ENCODE measurements at regions not wholly inside any gene's neighbourhood (a gene's known extent, or its start where the extent isn't known, plus 50 kb on each side); places are given as distances from the start of the nearest gene placed in this dataset.

DNA sequence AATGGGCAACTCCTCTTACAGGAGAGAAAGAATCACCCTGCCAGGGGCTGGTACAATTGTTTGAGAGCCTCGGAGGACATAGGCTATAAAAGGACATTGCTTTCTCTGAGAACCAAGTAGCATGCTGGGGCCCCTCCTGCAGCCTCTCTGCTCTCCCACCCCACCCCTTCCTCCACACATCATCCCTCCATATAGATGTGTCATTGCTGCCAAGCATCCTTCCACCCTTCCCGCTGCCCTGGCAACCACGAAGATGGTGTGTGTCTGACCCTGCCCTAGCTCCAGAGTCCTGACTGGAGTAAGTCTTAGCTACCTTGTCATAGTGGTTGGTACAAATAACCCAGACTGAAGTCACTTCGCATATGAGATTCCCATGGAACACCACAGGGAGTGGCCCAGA is 129.7 kb downstream of the SNX5 start:
- TF ChIP-seq, protein P1, sequence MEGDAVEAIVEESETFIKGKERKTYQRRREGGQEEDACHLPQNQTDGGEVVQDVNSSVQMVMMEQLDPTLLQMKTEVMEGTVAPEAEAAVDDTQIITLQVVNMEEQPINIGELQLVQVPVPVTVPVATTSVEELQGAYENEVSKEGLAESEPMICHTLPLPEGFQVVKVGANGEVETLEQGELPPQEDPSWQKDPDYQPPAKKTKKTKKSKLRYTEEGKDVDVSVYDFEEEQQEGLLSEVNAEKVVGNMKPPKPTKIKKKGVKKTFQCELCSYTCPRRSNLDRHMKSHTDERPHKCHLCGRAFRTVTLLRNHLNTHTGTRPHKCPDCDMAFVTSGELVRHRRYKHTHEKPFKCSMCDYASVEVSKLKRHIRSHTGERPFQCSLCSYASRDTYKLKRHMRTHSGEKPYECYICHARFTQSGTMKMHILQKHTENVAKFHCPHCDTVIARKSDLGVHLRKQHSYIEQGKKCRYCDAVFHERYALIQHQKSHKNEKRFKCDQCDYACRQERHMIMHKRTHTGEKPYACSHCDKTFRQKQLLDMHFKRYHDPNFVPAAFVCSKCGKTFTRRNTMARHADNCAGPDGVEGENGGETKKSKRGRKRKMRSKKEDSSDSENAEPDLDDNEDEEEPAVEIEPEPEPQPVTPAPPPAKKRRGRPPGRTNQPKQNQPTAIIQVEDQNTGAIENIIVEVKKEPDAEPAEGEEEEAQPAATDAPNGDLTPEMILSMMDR (conservative IDR thresholded peaks at IDR 0.05): no peak
- Mint-ChIP-seq H3K4me1 (peaks cover 13% of the 10 kb centered on the region), H3K9me3 (no peaks in the 10 kb centered on the region), H3K27me3 (ENCODE audit: low read depth) (no peaks in the 10 kb centered on the region), H3K4me3 (no peak overlapping the region), H3K27ac (ENCODE audit: unreplicated experiment) (no peak overlapping the region), H3K36me3 (ENCODE audit: low read depth) (no peaks in the 10 kb centered on the region)
- DNase-seq (ENCODE audit: low read depth, low spot score): no peak

DNA sequence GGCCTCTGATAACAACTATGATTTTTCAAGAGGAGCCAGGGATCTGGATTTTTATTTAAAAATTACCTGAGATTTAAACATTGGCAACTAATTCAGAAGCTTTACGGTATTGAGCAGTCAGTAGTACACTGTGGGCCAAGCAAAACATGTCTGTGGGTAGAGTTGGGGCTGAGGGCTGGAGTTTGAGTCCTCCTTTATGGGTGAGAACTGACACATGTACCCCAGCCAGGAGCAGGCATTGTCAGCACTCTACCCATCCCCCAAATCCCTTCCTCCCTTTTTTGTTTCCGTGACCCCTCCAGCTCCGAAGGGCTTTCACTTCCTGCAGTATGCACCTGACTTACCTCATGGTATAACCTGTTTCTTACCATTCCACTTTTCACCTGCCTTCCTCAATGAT is 131.4 kb downstream of the SNX5 start:
- DNase-seq (ENCODE audit: low read depth, low spot score): no peak
- Mint-ChIP-seq H3K36me3 (ENCODE audit: low read depth) (no peaks in the 10 kb centered on the region), H3K9me3 (no peaks in the 10 kb centered on the region), H3K27ac (ENCODE audit: unreplicated experiment) (no peak overlapping the region), H3K4me1 (peaks cover 21% of the 10 kb centered on the region), H3K27me3 (ENCODE audit: low read depth) (no peaks in the 10 kb centered on the region), H3K4me3 (no peak overlapping the region)
- TF ChIP-seq, protein P1 (conservative IDR thresholded peaks at IDR 0.05): no peak

DNA sequence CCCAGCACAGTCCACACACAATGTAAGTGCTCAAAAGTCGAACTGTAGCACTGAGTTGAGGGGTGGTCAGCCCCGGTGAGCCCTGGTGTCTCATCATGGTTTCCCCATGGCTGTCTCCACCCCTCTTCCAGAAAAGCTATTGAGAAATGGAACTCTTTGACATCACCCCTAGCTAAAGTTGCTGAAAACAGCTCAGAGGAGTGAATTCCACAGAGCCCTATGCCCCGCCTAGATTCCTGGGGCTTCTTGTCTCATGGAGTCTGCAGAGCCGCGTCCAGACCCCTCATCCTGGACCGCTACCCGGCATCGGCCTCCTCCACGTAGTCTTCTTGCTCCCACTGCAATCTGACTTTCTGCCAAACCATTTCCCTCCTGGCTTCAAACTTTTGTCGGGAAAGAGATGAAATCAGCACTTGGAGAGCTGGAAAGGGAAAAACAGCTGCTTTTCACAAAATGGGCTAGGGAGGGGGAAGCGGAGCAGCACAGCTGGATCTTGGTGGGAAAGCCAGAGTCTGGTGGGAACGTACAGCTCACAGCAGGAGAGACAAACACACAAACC is 132.2 kb downstream of the SNX5 start:
- Mint-ChIP-seq H3K4me1 (peaks cover 28% of the 10 kb centered on the region), H3K4me3 (no peak overlapping the region), H3K27ac (ENCODE audit: unreplicated experiment) (no peak overlapping the region), H3K27me3 (ENCODE audit: low read depth) (no peaks in the 10 kb centered on the region), H3K9me3 (no peaks in the 10 kb centered on the region), H3K36me3 (ENCODE audit: low read depth) (no peaks in the 10 kb centered on the region)
- DNase-seq (ENCODE audit: low read depth, low spot score): no peak
- TF ChIP-seq, protein P1 (conservative IDR thresholded peaks at IDR 0.05): no peak

DNA sequence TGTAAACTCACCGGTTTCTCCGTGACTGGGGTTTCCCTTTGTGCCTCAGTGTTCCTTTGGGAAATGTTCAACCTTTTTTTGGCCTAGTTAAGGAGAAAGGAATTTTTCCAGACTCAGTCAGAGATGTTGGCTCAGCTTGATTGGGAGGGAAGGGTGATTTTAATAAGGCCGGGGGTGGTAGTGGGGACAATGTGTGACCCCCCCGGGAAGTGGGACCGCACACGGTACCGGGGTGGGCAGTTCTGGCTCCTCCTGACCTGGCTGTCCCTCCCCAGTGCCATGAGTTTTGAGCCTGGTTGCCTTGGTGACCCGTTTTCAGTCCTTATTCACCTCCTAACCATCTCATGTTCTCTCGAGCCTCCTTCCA is 132.7 kb downstream of the SNX5 start:
- Mint-ChIP-seq H3K27ac (ENCODE audit: unreplicated experiment) (no peak overlapping the region), H3K27me3 (ENCODE audit: low read depth) (no peaks in the 10 kb centered on the region), H3K9me3 (no peaks in the 10 kb centered on the region), H3K4me1 (peaks cover 28% of the 10 kb centered on the region), H3K36me3 (ENCODE audit: low read depth) (no peaks in the 10 kb centered on the region), H3K4me3 (no peak overlapping the region)
- DNase-seq (ENCODE audit: low read depth, low spot score): no peak
- TF ChIP-seq, protein P1 (conservative IDR thresholded peaks at IDR 0.05): no peak

DNA sequence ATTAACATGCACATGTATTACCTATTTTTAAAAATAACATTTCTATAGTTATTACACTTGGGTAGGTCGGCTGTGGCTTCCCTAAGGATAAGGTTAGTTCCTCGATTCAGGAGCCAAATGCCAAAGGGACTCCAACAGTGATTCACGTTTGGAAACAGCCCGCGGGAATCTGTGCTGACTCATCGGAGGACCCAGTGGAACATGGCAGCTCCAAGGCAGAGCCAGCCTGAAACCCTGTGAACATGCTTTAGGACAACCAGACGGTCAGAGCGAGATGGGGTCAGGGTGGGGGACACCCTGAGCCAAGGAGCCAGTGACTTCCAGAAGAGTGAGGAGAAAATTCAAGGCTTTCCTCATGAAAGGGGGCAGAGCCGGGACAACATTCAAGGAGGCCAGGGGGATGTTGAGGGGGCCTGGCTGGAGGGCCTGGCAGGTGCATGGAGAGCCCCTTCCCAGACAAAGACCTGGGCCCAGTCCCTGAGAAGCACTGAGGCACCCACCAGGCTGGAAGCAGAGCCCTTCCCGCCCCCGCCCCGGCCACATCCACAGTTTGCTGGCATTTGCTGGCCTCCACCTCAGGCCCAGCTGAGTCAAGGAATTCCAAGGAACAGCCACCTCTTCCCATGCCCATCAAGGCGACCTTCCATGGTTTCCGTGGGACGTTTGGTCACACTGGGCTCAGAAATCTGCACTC is 133.2 kb downstream of the SNX5 start:
- no peak for DNase-seq (ENCODE audit: low read depth, low spot score)
- no peak overlapping the region for H3K27ac Mint-ChIP-seq (ENCODE audit: unreplicated experiment)
- H3K4me3 Mint-ChIP-seq: no peak overlapping the region
- peaks cover 28% of the 10 kb centered on the region for H3K4me1 Mint-ChIP-seq
- no peaks in the 10 kb centered on the region for H3K36me3 Mint-ChIP-seq (ENCODE audit: low read depth)
- H3K27me3 Mint-ChIP-seq (ENCODE audit: low read depth): no peaks in the 10 kb centered on the region
- no peaks in the 10 kb centered on the region for H3K9me3 Mint-ChIP-seq
- TF ChIP-seq, protein P1 (conservative IDR thresholded peaks at IDR 0.05): no peak

Measured in neural crest cell (in vitro differentiated cells).